ENCODE measurements at regions not wholly inside any gene's neighbourhood (a gene's known extent, or its start where the extent isn't known, plus 50 kb on each side); places are given as distances from the start of the nearest gene placed in this dataset.

DNA sequence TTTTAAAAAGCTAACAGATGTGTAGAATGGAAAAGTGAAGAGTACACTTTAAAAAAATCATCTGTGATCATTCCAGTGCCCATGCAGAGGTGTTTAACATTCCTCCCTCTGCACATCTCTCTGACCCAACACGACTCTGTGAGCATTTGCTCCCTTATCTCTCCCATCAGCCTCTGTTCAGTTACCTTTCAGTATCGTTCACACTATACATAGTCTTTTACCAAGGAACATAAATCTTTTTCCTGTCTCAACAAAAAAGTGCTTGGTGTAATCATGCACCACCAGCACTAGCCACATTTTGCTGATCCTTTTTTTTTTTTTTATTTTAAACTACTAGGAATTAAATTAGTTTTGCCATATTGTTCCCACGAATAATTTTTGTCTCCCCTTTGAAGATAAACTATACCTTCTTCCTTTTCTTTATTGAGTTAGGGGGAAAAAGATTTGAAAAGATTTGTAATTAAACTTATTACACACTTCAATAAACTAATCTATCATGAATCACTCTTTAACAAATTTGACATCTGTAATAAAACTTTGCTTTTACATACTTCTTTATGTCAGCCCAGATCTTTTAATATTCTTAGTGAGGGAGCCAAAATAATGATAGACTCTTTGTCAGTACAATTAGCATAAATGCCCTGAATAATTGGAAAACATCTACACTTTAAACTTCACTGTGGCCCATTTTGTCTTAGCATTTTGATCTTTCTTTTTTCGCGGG lies 489.8 kb upstream of the FANCL start:
- TF ChIP-seq TP53 (CRISPR knock-in tag; IDR thresholded peaks at IDR 0.05) (no peak), ZC3H11A (IDR thresholded peaks at IDR 0.05) (no peak), MYC (IDR thresholded peaks at IDR 0.05; ENCODE audit: borderline replicate concordance, low read length) (no peak)
- TF ChIP-seq, protein P1, sequence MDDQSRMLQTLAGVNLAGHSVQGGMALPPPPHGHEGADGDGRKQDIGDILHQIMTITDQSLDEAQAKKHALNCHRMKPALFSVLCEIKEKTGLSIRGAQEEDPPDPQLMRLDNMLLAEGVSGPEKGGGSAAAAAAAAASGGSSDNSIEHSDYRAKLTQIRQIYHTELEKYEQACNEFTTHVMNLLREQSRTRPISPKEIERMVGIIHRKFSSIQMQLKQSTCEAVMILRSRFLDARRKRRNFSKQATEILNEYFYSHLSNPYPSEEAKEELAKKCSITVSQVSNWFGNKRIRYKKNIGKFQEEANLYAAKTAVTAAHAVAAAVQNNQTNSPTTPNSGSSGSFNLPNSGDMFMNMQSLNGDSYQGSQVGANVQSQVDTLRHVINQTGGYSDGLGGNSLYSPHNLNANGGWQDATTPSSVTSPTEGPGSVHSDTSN (IDR thresholded peaks at IDR 0.05) = no peak
- TF ChIP-seq, protein P2, sequence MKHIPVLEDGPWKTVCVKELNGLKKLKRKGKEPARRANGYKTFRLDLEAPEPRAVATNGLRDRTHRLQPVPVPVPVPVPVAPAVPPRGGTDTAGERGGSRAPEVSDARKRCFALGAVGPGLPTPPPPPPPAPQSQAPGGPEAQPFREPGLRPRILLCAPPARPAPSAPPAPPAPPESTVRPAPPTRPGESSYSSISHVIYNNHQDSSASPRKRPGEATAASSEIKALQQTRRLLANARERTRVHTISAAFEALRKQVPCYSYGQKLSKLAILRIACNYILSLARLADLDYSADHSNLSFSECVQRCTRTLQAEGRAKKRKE (CRISPR knock-in tag; IDR thresholded peaks at IDR 0.05; ENCODE audit: low read depth) = no peak
- no peak overlapping the region for H3K4me3 ChIP-seq
- H3K4me1 ChIP-seq = peaks cover 12% of the 10 kb centered on the region; the same call in 2 of the 3 replicates
- ChIA-PET CTCF (no interaction called here), POLR2A (no interaction called here)
- no peaks in the 10 kb centered on the region for H3K9me3 ChIP-seq
- no peak overlapping the region for H3K4me2 ChIP-seq
- H3K27ac ChIP-seq = no peak overlapping the region
- DNase-seq (ENCODE audit: low read depth in 1 of 2, low spot score in 1 of 2) = no peak
- 40% methylated on average over 5 of the region's 5 CpGs for WGBS (ENCODE audit: missing lambda C conversion rate)
- ATAC-seq = no peak
- no peak for FAIRE-seq

GRCh38 chr2:58727981-58728656 lies 487.0 kb upstream of the FANCL start:
- ATAC-seq (no peak), DNase-seq (ENCODE audit: low read depth in 1 of 2, low spot score in 1 of 2) (no peak), FAIRE-seq (no peak)
- Histone ChIP-seq H3K4me2 (no peak overlapping the region), H3K27ac (no peak overlapping the region), H3K4me1 (no peaks in the 10 kb centered on the region), H3K4me3 (no peak overlapping the region), H3K9me3 (no peaks in the 10 kb centered on the region)
- WGBS (ENCODE audit: missing lambda C conversion rate) = 88% methylated on average over 2 of the region's 2 CpGs
- TF ChIP-seq RARB (CRISPR knock-in tag; IDR thresholded peaks at IDR 0.05) = no peak
- TF ChIP-seq, protein P3, sequence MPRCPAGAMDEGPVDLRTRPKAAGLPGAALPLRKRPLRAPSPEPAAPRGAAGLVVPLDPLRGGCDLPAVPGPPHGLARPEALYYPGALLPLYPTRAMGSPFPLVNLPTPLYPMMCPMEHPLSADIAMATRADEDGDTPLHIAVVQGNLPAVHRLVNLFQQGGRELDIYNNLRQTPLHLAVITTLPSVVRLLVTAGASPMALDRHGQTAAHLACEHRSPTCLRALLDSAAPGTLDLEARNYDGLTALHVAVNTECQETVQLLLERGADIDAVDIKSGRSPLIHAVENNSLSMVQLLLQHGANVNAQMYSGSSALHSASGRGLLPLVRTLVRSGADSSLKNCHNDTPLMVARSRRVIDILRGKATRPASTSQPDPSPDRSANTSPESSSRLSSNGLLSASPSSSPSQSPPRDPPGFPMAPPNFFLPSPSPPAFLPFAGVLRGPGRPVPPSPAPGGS (IDR thresholded peaks at IDR 0.05) = no peak
- no peak for TF ChIP-seq MAFK (IDR thresholded peaks at IDR 0.05; ENCODE audit: partially characterized antibody)
- TF ChIP-seq FOSB (CRISPR knock-in tag; IDR thresholded peaks at IDR 0.05) = no peak
- no peak for TF ChIP-seq HOXA7 (CRISPR knock-in tag; IDR thresholded peaks at IDR 0.05)
- TF ChIP-seq BHLHE40 (IDR thresholded peaks at IDR 0.05; ENCODE audit: low read depth, low read length) = no peak
- no peak for TF ChIP-seq RNF2 (IDR thresholded peaks at IDR 0.05; ENCODE audit: borderline replicate concordance, low read depth)
- no peak for TF ChIP-seq HEYL (CRISPR knock-in tag; IDR thresholded peaks at IDR 0.05)
- TF ChIP-seq RFX5 (IDR thresholded peaks at IDR 0.05) = no peak
- no peak for TF ChIP-seq NR3C1 (IDR thresholded peaks at IDR 0.05)
- TF ChIP-seq, protein P2 (CRISPR knock-in tag; IDR thresholded peaks at IDR 0.05; ENCODE audit: low read depth) = no peak
- TF ChIP-seq EHMT2 (IDR thresholded peaks at IDR 0.05; ENCODE audit: low read depth) = no peak
- ChIA-PET CTCF (interaction anchor here (0.5 kb wide), 1 partner anchor 947 kb away, joined by 4 read pairs; no protein-coding TSS in a partner anchor), POLR2A (no interaction called here)

DNA sequence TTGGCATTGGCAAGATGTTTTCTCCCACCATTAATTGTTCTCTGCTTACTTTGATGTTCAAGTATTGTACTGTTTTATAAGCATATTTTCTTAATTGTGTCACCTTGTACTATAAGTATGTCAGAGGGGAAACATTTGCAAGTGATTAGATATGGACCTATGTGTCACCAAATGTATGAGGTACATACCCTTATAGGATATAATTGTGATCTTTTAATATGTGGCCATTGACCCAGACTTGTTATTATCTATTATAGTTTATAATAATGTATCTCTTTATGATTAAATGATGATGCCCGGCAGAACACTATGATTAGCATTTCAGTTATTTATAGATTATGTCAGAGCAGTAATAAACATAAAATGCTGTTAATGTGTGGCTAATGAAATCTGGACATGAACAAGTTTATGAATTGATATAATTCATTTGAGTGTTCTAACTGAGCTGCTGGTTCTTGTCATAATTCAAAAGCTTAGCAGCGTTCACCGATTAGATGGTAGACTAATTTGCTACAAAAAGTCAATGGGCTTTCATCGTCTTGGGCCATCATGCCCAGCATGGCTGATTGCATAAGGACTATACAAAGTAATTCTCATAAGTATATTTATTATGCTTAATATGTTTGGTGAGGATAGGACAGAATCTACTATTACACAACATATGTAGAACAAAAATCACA lies 480.9 kb upstream of the FANCL start:
- Histone ChIP-seq H3K4me2 (no peak overlapping the region), H3K4me1 (no peaks in the 10 kb centered on the region), H3K4me3 (no peak overlapping the region), H3K27ac (no peak overlapping the region), H3K9me3 (no peaks in the 10 kb centered on the region)
- no peak for DNase-seq (ENCODE audit: low read depth in 1 of 2, low spot score in 1 of 2)
- no peak for TF ChIP-seq CEBPB (IDR thresholded peaks at IDR 0.05)
- no peak for TF ChIP-seq RAD21 (conservative IDR thresholded peaks at IDR 0.05 in 1 of 2, IDR thresholded peaks at IDR 0.05 in 1 of 2)
- no peak for TF ChIP-seq KDM5A (IDR thresholded peaks at IDR 0.05)
- WGBS (ENCODE audit: missing lambda C conversion rate) = 59% methylated on average over 4 of the region's 4 CpGs
- no peak for ATAC-seq
- no peak for FAIRE-seq
- ChIA-PET POLR2A (no interaction called here), CTCF (no interaction called here)

All from A549 (cell line).